Breast epithelium (tissue), 4 donors: ENCODE measurements at regions not wholly inside any gene's neighbourhood (a gene's known extent, or its start where the extent isn't known, plus 50 kb on each side); places are given as distances from the start of the nearest gene placed in this dataset.

Experiments
- DNase-seq, 2 donors: peaks; one replicate each; pipeline ENCODE4 v3.0.0-alpha.2; 2019; ENCODE audit warnings: low spot score in 2 of 2
- H3K27ac ChIP-seq, 2 donors: fragments of 200-600 bp; sonication (generic) in 1 of 2; one replicate each; pipeline ENCODE4 v1.5.1; 2016 to 2019; ENCODE audit warnings: mild to moderate bottlenecking in 1 of 2
- H3K27me3 ChIP-seq, 2 donors: fragments of 200-600 bp; sonication (generic) in 1 of 2; one replicate each; pipeline versions ENCODE4 v1.5.1 to v1.6.0; 2017 to 2019; ENCODE audit warnings: control low read depth in 1 of 2, mild to moderate bottlenecking in 1 of 2
- H3K36me3 ChIP-seq: fragments of 200-600 bp; one replicate; pipeline ENCODE4 v1.5.1; 2019
- H3K4me1 ChIP-seq, 2 donors: fragments of 200-600 bp; sonication (generic); one replicate each; pipeline ENCODE4 v1.5.1; 2016 to 2019; ENCODE audit warnings: control low read depth in 1 of 2
- H3K4me3 ChIP-seq, 3 donors: fragments of 200-600 bp; sonication (generic); 1 replicate in 2 of 3; 2 replicates in 1 of 3; pipeline ENCODE4 v1.5.1; 2016 to 2019; ENCODE audit warnings: mild to moderate bottlenecking in 3 of 3, moderate library complexity in 2 of 3
- H3K9me3 ChIP-seq, 2 donors: fragments of 200-600 bp; sonication (generic) in 1 of 2; one replicate each; pipeline ENCODE4 v1.5.1; 2016 to 2019; ENCODE audit warnings: control low read depth in 1 of 2
- POLR2A ChIP-seq: fragments of 450-650 bp; IDR thresholded peaks from one replicate; pipeline ENCODE4 v1.6.1; 2016; ENCODE audit warnings: antibody characterized with exemption, mild to moderate bottlenecking, moderate library complexity
- POLR2AphosphoS5 ChIP-seq, 3 donors: sonication (generic); formaldehyde crosslinking; IDR thresholded peaks; one replicate each; pipeline ENCODE4 v1.6.1; 2017; ENCODE audit warnings: antibody characterized with exemption in 3 of 3
- intact Hi-C: fragments of 100-400 bp; cut with DNase I; formaldehyde crosslinking; loops from one replicate; pipeline ENCODE4 v1.15.1; 2023; ENCODE audit warnings: low total_unique reads
- TF ChIP-seq, protein P1 (sequence below), 3 donors: fragments of 450-650 bp; IDR thresholded peaks; one replicate each; pipeline ENCODE4 v1.5.1; 2016 to 2017; ENCODE audit warnings: antibody characterized with exemption in 3 of 3, mild to moderate bottlenecking in 3 of 3, moderate library complexity in 3 of 3

DNA sequence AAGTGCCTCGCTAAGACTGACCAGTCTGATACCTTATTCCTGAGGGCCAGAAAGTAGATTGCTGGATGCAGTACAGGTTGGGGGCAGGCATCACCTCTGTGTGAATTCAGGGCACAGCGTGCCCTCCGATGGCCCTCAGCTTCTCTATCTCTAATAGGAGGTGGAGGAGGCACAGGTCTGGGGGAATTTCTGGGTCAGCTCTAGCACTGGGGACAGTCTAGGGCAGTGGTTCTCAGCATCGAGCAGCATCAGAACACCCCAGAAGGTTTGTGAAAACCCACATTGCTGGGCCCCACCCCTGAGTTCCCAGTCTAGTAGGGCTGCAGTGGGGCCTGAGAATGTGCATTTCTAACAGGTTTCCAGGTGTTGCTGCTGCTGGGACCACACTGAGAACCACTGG is 166.7 kb downstream of the CDC5L start:
- no peak for TF ChIP-seq POLR2AphosphoS5 (IDR thresholded peaks at IDR 0.05)
- TF ChIP-seq POLR2A, result no peak
- TF ChIP-seq, protein P1, sequence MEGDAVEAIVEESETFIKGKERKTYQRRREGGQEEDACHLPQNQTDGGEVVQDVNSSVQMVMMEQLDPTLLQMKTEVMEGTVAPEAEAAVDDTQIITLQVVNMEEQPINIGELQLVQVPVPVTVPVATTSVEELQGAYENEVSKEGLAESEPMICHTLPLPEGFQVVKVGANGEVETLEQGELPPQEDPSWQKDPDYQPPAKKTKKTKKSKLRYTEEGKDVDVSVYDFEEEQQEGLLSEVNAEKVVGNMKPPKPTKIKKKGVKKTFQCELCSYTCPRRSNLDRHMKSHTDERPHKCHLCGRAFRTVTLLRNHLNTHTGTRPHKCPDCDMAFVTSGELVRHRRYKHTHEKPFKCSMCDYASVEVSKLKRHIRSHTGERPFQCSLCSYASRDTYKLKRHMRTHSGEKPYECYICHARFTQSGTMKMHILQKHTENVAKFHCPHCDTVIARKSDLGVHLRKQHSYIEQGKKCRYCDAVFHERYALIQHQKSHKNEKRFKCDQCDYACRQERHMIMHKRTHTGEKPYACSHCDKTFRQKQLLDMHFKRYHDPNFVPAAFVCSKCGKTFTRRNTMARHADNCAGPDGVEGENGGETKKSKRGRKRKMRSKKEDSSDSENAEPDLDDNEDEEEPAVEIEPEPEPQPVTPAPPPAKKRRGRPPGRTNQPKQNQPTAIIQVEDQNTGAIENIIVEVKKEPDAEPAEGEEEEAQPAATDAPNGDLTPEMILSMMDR (IDR thresholded peaks at IDR 0.05), result no peak
- Histone ChIP-seq H3K27me3 (no peaks in the 10 kb centered on the region), H3K9me3 (no peaks in the 10 kb centered on the region), H3K36me3 (no peaks in the 10 kb centered on the region), H3K27ac (no peak overlapping the region), H3K4me1 (peaks cover 2 to 3% of the 10 kb centered on the region in 2 donors), H3K4me3 (no peak overlapping the region)
- DNase-seq, result no peak
- intact Hi-C loops, result no loop called here

DNA sequence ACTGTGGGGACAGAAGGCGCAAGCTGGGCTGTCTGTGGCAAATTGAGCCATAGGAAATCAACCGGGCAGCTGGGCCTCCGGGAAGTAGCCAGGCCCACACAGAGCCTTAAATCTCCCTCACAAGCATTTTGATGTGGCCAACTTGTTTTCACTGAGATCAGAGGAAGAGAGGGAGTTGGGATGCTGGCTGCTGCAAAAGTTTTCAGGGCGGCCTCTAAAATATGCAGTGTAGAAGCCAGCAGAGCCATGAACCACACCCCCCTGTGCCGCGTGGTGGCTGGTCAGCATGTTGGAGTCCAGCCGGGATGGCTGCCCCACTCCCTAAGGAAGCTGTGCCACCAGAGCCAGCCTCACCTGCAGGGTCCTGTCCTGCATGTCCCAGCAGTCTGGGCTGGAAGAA is 167.4 kb downstream of the CDC5L start:
- Histone ChIP-seq H3K36me3 (no peaks in the 10 kb centered on the region), H3K27me3 (no peaks in the 10 kb centered on the region), H3K4me1 (peaks cover 3 to 5% of the 10 kb centered on the region in 2 donors), H3K27ac (no peak overlapping the region), H3K4me3 (no peak overlapping the region), H3K9me3 (no peaks in the 10 kb centered on the region)
- intact Hi-C loops, result no loop called here
- TF ChIP-seq, protein P1 (IDR thresholded peaks at IDR 0.05), result no peak
- TF ChIP-seq POLR2AphosphoS5 (IDR thresholded peaks at IDR 0.05), result no peak
- no peak for TF ChIP-seq POLR2A
- no peak for DNase-seq

DNA sequence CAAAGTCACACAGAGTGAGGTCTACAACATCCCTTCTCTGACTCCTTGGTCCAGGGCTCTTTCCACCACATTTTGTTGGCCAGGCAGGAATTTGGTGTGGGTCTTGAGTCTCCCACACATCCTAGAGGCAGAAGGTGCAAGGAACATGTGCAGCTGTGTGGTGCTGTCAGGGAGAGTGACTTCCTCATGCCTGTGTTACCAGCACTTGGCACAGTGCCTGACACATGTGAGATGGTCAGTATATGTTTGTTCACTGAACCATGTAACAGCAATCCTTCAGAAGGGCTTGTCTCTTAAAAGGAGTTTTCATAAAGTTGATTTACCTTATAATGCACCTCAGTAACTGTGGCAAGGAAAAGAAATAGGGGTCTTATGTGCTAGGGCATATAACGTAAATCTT is 168.5 kb downstream of the CDC5L start:
- H3K27me3 ChIP-seq, result no peaks in the 10 kb centered on the region
- H3K36me3 ChIP-seq, result no peaks in the 10 kb centered on the region
- intact Hi-C loops, result no loop called here
- TF ChIP-seq, protein P1 (IDR thresholded peaks at IDR 0.05), result no peak
- TF ChIP-seq POLR2A, result no peak
- no peak for TF ChIP-seq POLR2AphosphoS5 (IDR thresholded peaks at IDR 0.05)
- H3K4me1 ChIP-seq, result peaks cover 3 to 9% of the 10 kb centered on the region in 2 donors
- no peak for DNase-seq
- no peak overlapping the region for H3K27ac ChIP-seq
- H3K4me3 ChIP-seq, result no peak overlapping the region
- H3K9me3 ChIP-seq, result no peaks in the 10 kb centered on the region

DNA sequence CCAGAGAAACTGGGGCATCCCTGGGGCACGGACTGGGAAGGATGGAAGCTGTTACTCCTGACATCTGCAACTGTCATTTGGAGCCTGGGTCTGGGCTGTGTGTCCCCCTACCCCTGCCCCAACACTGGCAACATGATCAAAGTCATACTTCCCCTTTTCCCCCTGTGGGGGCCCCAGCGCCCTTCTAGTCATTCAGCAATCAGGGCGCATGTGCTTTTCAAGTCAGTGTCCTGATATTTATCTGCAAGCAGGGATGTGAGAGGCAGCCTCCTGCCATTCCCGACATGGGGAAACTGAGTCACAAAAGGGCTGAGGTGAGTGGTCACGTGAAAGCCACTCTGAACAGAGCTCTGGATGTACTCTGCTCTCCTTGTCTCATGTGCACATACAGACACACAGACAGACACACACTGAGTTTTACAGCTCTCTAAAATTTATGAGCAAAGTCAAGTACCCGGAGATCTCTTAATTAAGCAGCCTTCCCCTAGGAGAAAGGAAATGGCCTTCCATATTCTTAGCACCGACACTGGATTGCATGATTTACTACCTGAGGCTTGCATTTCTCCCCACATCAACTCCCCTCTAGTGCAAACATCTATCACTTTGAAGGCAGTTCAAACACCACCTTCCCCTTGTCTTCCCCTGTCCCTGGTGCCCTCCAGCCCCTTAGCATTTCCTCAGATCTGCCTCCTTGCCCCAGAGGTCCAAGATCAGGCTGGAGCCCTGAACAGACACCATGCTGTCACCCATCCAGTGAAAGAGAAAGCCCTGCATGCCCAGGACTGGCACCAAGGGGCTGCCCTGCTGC is 170.7 kb downstream of the CDC5L start:
- Histone ChIP-seq H3K4me3 (no peak overlapping the region), H3K4me1 (peaks cover 3 to 9% of the 10 kb centered on the region in 2 donors), H3K27ac (peak overlapping the region; percentile 40 to 57), H3K9me3 (no peaks in the 10 kb centered on the region), H3K36me3 (no peaks in the 10 kb centered on the region), H3K27me3 (no peaks in the 10 kb centered on the region)
- TF ChIP-seq, protein P1 (IDR thresholded peaks at IDR 0.05), result no peak
- TF ChIP-seq POLR2AphosphoS5 (IDR thresholded peaks at IDR 0.05), result no peak
- TF ChIP-seq POLR2A, result no peak
- no peak for DNase-seq
- intact Hi-C loops, result no loop called here

DNA sequence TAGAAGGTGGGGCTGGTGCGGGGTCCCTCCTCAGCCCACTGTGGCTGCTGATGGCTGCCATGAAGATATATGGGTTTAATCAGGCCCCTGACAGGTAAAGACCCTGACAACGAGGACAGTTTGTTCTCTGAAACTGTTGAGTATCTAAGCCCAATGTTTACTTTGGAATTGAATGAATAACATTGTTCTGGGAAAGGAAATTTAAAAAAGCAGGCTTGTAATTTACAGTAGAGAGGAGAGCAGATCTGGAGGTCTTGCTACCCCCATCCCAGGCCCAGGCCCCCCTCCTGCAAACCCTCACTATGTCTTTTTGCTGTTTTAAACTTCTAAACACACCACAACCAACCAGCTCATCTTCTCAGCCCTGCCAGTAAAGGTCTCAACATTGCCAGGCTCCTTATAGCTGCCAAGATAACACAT is 171.3 kb downstream of the CDC5L start:
- TF ChIP-seq POLR2A, result no peak
- TF ChIP-seq, protein P1 (IDR thresholded peaks at IDR 0.05), result no peak
- TF ChIP-seq POLR2AphosphoS5 (IDR thresholded peaks at IDR 0.05), result no peak
- intact Hi-C loops, result no loop called here

More for the DNA sequence above, 171.3 kb downstream of the CDC5L start:
- no peak overlapping the region for H3K4me3 ChIP-seq
- no peaks in the 10 kb centered on the region for H3K9me3 ChIP-seq
- DNase-seq, result no peak
- peak overlapping the region; percentile 40 to 57 for H3K27ac ChIP-seq
- H3K27me3 ChIP-seq, result no peaks in the 10 kb centered on the region
- no peaks in the 10 kb centered on the region for H3K36me3 ChIP-seq
- H3K4me1 ChIP-seq, result peaks cover 3 to 9% of the 10 kb centered on the region in 2 donors
